HK-2 (cell line): ENCODE measurements at regions not wholly inside any gene's neighbourhood (a gene's known extent, or its start where the extent isn't known, plus 50 kb on each side); places are given as distances from the start of the nearest gene placed in this dataset.

ENCODE experiments used
- DNase-seq: peaks from one replicate; pipeline ENCODE4 v3.0.0-alpha.2; 2018; ENCODE audit not compliant: unreplicated experiment

DNA sequence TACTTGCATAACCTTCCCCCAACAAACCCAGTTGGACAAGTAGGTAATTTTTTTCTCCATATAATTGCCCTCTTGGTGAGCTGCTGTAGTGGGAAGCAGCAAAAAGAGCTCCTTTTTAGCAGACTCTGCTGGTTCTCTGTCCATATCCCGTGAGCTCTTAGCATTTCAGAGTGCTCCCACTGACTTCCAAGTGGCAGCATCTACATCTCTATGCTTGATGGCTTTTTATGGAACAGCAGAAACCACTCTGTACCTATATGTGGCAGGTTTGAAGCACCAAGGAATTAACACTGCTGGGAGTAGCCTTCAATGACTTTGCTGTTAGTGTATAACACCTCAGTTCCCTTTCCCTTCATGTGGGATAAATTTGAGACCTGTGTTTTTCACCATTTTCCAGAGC, 168.4 kb upstream of the NHS start:
- DNase-seq = no peak

- DNase-seq = no peak
Observed at GRCh38 chrX:17214962-17215361, 160.0 kb upstream of the NHS start.

- DNase-seq = no peak
Observed at GRCh38 chrX:17226736-17227135, 148.3 kb upstream of the NHS start.

DNA sequence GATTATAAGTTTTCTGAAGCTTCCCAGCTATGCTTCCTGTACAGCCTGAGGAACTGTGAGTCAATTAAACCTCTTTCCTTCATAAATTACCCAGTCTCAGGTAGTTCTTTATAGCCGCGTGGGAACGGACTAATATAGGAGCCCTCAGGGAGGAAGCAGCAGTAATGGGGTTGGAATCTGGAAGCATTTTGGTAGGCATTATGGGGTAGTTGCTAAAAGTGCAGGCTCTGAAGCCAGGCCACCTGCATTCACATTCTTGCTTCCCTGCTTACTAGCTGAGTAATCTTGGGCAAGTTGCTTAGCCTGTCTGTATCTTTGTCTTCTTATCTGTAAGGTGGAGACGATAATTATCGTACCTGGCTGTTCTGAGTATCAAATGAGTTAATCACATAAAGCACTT, 137.9 kb upstream of the NHS start:
- no peak for DNase-seq

- peak; percentile 13 for DNase-seq
Observed at GRCh38 chrX:17242470-17242869, 132.5 kb upstream of the NHS start.

GRCh38 chrX:17247144-17247543, 127.9 kb upstream of the NHS start:
- DNase-seq = no peak

DNA sequence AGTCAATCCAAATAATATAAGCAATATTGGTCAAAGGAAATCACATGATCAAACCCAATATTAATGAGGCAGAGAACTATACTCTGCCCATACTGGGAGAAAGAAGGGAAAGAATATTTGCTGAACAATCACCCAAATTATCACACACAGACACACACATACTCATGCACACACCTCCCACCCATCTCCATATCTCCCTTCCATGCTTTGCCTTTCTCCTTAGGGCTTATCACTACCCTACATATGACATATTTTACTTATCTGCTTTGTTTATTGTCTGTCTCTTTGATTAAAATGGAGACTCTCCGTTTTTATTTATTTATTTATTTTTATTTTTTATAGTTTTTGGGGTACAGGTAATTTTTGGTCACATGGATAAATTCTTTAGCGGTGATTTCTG, 112.9 kb upstream of the NHS start:
- DNase-seq = no peak

DNA sequence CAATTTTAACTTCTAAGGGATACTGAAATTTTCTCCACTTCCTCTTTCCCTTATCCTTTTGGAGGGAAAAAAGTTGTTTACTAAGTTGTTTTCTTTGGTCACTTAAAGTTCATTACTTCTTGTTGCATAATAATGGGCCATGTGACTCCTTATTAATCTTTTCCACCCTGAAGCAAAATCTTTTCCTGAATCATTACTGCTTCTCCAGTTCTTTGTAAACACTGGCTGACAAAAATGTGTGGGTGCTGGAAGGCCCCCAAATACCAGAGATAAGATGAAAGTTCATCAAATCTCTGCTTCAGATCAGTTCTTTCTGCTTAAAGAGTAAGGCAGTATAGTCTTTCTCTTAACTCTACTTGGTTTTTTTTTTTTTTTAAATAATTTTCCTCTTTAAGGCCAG, 108.9 kb upstream of the NHS start:
- DNase-seq = no peak

DNA sequence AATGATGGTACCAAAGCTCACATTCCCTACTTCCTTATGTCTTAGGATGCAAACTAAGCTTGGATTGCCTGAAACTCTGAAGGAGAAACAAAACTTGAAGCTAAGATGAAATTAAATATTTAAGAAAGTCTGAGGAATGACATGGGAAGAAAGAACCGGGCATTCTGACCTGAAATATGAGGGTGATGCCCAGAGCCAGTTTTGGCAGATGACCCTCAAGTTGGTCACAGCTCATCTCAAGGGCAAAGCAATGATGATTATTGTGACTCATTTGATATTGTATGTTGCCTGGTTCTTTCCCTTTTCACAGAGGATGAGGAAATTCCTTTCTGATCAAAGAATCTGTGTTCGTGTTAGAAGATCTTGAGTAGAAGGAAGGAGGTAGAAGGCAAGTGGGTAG, 96.0 kb upstream of the NHS start:
- no peak for DNase-seq

GRCh38 chrX:17285983-17286382, 89.0 kb upstream of the NHS start:
- no peak for DNase-seq

- no peak for DNase-seq
Observed at GRCh38 chrX:17291171-17291900, 83.7 kb upstream of the NHS start.

GRCh38 chrX:17292111-17292527, 82.9 kb upstream of the NHS start:
- DNase-seq = no peak

DNA sequence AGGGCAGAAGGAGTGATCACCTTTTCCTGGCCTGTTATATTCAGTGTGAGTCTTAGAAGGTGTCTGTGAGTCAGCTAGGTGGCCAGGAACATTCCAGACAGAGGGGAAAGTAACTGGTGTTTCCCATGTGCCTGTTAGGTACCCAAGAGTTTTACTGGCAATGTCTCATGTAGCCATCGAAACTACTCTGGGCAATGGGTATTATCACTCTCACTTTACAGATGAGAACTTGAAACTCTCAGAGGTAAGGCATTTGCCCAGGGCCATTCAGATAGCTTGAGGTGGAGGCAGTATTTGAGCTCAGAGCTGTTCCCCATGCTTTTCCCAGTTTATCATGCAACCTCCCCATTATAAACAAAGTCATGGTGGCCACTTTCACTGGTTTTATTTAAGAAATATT, 80.4 kb upstream of the NHS start:
- no peak for DNase-seq

- DNase-seq = no peak
Observed at GRCh38 chrX:17295791-17296190, 79.2 kb upstream of the NHS start.

GRCh38 chrX:17298564-17298963, 76.4 kb upstream of the NHS start:
- no peak for DNase-seq

- no peak for DNase-seq
Observed at GRCh38 chrX:17299206-17299605, 75.8 kb upstream of the NHS start.

GRCh38 chrX:17323397-17323796, 51.6 kb upstream of the NHS start:
- no peak for DNase-seq
